Ovary (tissue), 3 donors: ENCODE measurements at regions not wholly inside any gene's neighbourhood (a gene's known extent, or its start where the extent isn't known, plus 50 kb on each side); places are given as distances from the start of the nearest gene placed in this dataset.

Experiments
- CTCF ChIP-seq, 3 donors: fragments of 450-650 bp in 2 of 3; fragments of 200-600 bp in 1 of 3; IDR thresholded peaks; one replicate each; pipeline versions ENCODE4 v1.5.1 to v1.8.0; 2016 to 2022; ENCODE audit warnings: antibody characterized with exemption in 3 of 3, mild to moderate bottlenecking in 1 of 3
- POLR2A ChIP-seq: fragments of 450-650 bp; IDR thresholded peaks from one replicate; pipeline ENCODE4 v1.6.1; 2017; ENCODE audit warnings: antibody characterized with exemption, mild to moderate bottlenecking, moderate library complexity
- donor health status: DM: no; HTN: no; CAD: no.

GRCh38 chr13:34021619-34022018, 203.7 kb downstream of the RFC3 start:
- no peak for TF ChIP-seq CTCF (IDR thresholded peaks at IDR 0.05)
- TF ChIP-seq POLR2A = no peak
